AG09309 (cell line): ENCODE measurements at regions not wholly inside any gene's neighbourhood (a gene's known extent, or its start where the extent isn't known, plus 50 kb on each side); places are given as distances from the start of the nearest gene placed in this dataset.

Experiments
- DNase-seq: peaks from one replicate; pipeline ENCODE4 v3.0.0-alpha.2; 2010; ENCODE audit warnings: low read depth
- H3K4me3 ChIP-seq: 2 replicates; pipeline ENCODE4 v1.5.1; 2011; ENCODE audit warnings: mild to moderate bottlenecking, low read depth, low read length, moderate library complexity; ENCODE audit not compliant: control insufficient read depth
- TF ChIP-seq, protein P1 (sequence below): IDR thresholded peaks from 2 replicates; pipeline ENCODE4 v1.5.1; 2011; ENCODE audit warnings: mild to moderate bottlenecking, low read depth, low read length, inconsistent platforms; ENCODE audit not compliant: insufficient read depth, control insufficient read depth; ENCODE audit errors: missing control alignments

DNA sequence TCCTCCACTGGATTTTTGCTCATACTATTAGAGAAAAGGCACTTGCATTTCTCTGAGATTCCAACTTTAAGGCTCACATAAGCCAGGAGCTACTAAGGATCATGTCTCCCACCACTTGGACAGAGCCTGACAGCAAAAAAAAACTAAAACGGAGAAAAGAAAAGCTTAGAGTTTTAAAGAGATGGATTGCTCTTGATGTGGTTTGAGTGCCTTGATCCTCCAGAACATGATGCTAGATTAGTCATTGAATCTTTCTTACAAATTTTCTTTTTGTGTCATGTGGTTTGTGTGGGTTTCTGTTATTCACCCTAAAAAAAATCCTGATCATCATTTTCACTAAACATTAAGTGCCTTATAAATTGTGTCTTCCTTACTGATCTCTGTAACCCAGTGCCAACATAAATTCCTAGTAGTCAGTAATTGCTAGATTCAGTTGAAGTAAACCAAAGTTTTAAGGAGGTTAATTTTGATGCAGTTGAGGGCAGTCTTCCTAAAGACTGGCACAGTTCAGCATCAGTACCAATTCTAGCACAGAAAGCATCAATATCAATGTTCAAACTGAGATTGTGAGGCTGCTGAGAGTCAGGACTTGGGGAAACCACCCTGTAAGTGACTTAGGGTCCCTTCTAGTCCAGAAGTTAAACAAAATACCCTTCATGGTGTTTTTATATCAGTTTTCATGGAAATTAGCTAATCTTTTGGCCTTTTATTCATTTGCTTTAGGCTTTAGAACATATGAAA, 206.3 kb downstream of the RAD51AP2 start:
- TF ChIP-seq, protein P1, sequence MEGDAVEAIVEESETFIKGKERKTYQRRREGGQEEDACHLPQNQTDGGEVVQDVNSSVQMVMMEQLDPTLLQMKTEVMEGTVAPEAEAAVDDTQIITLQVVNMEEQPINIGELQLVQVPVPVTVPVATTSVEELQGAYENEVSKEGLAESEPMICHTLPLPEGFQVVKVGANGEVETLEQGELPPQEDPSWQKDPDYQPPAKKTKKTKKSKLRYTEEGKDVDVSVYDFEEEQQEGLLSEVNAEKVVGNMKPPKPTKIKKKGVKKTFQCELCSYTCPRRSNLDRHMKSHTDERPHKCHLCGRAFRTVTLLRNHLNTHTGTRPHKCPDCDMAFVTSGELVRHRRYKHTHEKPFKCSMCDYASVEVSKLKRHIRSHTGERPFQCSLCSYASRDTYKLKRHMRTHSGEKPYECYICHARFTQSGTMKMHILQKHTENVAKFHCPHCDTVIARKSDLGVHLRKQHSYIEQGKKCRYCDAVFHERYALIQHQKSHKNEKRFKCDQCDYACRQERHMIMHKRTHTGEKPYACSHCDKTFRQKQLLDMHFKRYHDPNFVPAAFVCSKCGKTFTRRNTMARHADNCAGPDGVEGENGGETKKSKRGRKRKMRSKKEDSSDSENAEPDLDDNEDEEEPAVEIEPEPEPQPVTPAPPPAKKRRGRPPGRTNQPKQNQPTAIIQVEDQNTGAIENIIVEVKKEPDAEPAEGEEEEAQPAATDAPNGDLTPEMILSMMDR: no peak
- DNase-seq: no peak
- H3K4me3 ChIP-seq: no peak overlapping the region

DNA sequence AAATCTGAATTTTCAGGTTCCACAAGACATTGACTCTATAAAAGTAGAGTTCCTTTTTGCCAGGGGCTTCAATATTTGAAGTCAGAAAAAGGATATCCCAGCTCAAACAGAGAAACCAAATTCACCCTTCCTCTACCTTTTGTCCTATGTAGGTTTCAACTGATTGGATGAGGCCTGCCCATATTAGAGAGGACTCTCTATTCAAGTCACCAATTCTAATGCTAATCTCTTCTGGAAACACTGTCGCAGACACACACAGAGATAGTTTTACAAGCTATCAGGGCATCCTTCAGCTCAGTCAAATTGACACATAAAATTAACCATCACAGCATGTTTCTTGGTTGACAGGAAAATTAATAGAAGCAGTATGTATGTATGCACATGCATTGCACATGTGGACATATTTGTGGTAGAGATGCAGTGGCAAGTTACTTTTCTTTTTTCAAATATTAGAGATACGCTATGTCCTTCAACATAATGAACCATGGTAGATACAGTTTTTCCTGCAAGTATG, 207.1 kb downstream of the RAD51AP2 start:
- TF ChIP-seq, protein P1: no peak
- no peak overlapping the region for H3K4me3 ChIP-seq
- DNase-seq: no peak

DNA sequence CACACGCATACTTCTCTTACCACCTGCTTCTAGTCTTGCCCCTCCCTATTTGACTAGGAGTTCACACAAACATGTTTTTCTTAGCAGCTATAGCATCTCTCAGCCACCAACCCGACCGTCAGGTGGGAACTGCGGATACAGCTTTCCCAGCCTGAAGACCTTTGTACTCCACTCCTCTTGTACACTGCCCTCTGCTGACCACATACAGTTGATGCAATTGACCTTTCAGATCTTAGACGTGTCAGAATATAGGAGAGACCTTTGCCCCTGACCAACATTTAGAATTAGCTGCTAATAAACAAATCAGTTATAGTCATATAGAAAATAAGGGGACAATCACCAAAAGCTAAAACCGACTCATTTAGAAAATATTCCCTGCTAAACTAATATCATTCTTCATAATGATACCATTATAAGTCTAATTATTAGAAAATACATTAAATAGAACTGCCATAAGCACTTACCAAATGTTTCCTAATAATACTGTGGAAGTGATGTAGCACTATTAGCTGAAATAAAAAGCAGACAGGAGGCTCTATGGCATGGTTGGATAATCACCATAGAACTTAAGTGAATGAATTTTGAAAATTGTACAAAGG, 208.4 kb downstream of the RAD51AP2 start:
- DNase-seq: no peak
- no peak overlapping the region for H3K4me3 ChIP-seq
- TF ChIP-seq, protein P1: peak; percentile 80

DNA sequence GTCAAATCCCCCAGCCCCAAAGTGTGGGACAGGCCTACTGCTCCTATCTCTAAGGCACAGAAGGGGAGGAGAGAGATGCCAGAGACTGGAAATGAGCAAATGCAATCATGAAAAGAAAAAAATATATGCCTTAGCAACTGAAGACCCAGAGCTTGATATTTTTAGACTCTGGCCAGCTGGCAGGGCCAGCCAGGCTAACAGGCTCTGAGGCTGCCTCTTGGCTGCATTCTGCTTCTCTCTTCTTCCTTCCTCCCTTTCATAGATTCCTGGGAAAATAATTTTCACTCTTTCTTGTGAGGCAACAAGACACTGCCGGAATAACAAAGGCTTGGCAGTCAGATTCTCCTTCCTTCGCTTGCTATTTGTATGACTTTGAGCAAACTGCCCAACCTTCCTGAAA, 209.1 kb downstream of the RAD51AP2 start:
- no peak for DNase-seq
- H3K4me3 ChIP-seq: no peak overlapping the region
- TF ChIP-seq, protein P1: no peak

DNA sequence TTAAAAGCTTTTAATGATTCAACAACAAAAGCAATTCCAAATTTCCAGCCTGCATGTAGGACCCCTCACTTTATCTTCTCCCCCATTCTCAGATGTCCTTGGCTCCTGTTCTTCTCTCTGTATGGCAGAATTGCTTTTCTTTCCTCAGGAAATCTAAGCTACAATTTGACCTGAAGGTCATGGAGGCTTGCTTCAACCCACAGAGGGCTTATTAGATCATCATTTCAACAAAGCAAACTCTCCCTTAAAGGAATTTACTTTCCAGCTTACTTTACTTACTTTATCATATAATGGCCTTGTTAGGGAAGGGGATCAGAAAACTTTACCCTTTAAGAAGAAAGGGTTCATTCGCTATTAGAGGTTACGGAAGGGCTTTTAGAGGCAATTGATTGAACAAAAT, 211.5 kb downstream of the RAD51AP2 start:
- no peak overlapping the region for H3K4me3 ChIP-seq
- TF ChIP-seq, protein P1: no peak
- DNase-seq: no peak

DNA sequence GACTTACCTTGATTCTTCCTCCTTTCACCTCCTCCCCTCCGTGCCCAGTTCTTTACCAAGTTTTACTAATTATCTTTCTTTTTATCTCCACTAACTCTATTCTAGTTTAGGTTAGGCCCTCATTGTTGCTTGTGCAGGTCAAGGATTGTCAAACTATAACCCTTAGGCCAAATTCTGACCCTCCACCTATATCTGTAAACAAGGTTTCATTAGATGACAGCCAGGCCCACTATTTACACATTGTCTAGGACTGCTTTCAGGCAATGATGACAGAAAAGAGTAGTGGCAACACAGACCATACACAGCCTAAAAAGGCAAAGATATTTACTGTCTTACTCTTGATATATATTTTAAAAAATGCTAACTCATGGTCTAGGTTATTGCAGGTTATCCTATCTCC, 212.0 kb downstream of the RAD51AP2 start:
- TF ChIP-seq, protein P1: no peak
- no peak overlapping the region for H3K4me3 ChIP-seq
- DNase-seq: no peak
